ENCODE measurements at regions not wholly inside any gene's neighbourhood (a gene's known extent, or its start where the extent isn't known, plus 50 kb on each side); places are given as distances from the start of the nearest gene placed in this dataset.

DNA sequence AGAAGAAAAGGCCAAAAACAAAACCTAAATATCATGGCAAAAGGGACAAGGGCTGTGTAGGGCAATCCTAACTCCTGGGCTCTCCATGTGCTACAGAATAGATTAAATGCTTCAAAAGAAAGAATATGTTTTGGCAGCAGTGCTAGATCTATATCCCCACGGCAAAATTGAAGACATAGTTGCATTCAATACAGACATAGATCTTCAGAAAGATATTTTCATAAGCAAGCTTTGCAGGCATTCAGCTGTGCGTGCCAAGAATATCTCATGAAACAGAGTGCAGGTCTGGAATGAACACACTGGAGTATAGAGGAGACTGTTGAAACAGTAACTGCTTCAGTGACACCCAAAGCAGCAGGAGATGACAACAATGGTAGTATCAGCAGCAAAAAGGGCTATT is 1476.9 kb downstream of the ARAP2 start:
- Mint-ChIP-seq H3K4me3 (no peak overlapping the region), H3K27ac (no peak overlapping the region), H3K9me3 (no peaks in the 10 kb centered on the region), H3K4me1 (peaks cover 3 to 8% of the 10 kb centered on the region in 2 experiments; a peak in 1 of 4 replicates), H3K36me3 (ENCODE audit: insufficient read depth in 1 of 3, low read depth in 3 of 3) (no peaks in the 10 kb centered on the region), H3K27me3 (ENCODE audit: low read depth) (no peaks in the 10 kb centered on the region)
- Histone ChIP-seq H4K91ac (ENCODE audit: insufficient read length, low read depth, low read length) (no peak overlapping the region), H2AFZ (ENCODE audit: low read length) (no peak overlapping the region), H3K23me2 (ENCODE audit: insufficient read length, low read depth, low read length, poor library complexity, severe bottlenecking) (no peaks in the 10 kb centered on the region), H3K18ac (ENCODE audit: insufficient read length, low read depth, low read length) (no peak overlapping the region), H3K4ac (ENCODE audit: low read depth, low read length) (no peak overlapping the region), H4K20me1 (ENCODE audit: control insufficient read depth, insufficient read depth, insufficient read length) (no peaks in the 10 kb centered on the region), H4K8ac (replicated peaks; ENCODE audit: insufficient read length, low read depth, low read length) (no peak overlapping the region), H3K79me1 (ENCODE audit: insufficient read depth, low read depth, low read length, poor library complexity, severe bottlenecking) (no peaks in the 10 kb centered on the region), H2BK120ac (ENCODE audit: low read depth, low read length, poor library complexity, severe bottlenecking) (no peak overlapping the region), H3K56ac (ENCODE audit: insufficient read length, low read depth, low read length) (no peak overlapping the region), H2BK15ac (ENCODE audit: low read depth, low read length) (no peak overlapping the region), H2BK20ac (ENCODE audit: low read depth, low read length, poor library complexity, severe bottlenecking) (no peak overlapping the region), H2AK5ac (ENCODE audit: insufficient read length, low read length) (no peak overlapping the region), H3K9me3 (ENCODE audit: control insufficient read depth, low read depth, low read length) (no peaks in the 10 kb centered on the region), H3K4me2 (ENCODE audit: insufficient read depth, insufficient read length, low read length) (no peak overlapping the region), H3K4me1 (ENCODE audit: insufficient read depth, low read length) (no peaks in the 10 kb centered on the region), H3K27me3 (ENCODE audit: insufficient read depth, low read length) (no peaks in the 10 kb centered on the region), H3T11ph (ENCODE audit: low read length) (no peak overlapping the region), H4K5ac (ENCODE audit: insufficient read length, low read depth, low read length) (no peak overlapping the region), H3K27ac (ENCODE audit: insufficient read length, low read depth, low read length) (no peak overlapping the region), H3K79me2 (ENCODE audit: insufficient read depth, low read length) (no peaks in the 10 kb centered on the region), H3K9ac (ENCODE audit: extremely low read depth, insufficient read length, low read length) (no peak overlapping the region), H3K23ac (ENCODE audit: insufficient read length, low read depth, low read length) (no peak overlapping the region), H2BK12ac (ENCODE audit: insufficient read length, low read depth, low read length) (no peak overlapping the region), H2BK5ac (ENCODE audit: insufficient read length, low read length) (no peak overlapping the region), H3K14ac (ENCODE audit: insufficient read depth, low read length) (no peak overlapping the region)
- DNase-seq = no peak
- TF ChIP-seq, protein P1, sequence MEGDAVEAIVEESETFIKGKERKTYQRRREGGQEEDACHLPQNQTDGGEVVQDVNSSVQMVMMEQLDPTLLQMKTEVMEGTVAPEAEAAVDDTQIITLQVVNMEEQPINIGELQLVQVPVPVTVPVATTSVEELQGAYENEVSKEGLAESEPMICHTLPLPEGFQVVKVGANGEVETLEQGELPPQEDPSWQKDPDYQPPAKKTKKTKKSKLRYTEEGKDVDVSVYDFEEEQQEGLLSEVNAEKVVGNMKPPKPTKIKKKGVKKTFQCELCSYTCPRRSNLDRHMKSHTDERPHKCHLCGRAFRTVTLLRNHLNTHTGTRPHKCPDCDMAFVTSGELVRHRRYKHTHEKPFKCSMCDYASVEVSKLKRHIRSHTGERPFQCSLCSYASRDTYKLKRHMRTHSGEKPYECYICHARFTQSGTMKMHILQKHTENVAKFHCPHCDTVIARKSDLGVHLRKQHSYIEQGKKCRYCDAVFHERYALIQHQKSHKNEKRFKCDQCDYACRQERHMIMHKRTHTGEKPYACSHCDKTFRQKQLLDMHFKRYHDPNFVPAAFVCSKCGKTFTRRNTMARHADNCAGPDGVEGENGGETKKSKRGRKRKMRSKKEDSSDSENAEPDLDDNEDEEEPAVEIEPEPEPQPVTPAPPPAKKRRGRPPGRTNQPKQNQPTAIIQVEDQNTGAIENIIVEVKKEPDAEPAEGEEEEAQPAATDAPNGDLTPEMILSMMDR (conservative IDR thresholded peaks at IDR 0.05) = no peak
- WGBS (ENCODE audit: extremely low coverage, insufficient read length, low lambda C conversion rate) = no CpG with 5 or more reads among the region's 2 CpGs

All from H9 (cell line).